ENCODE measurements at regions not wholly inside any gene's neighbourhood (a gene's known extent, or its start where the extent isn't known, plus 50 kb on each side); places are given as distances from the start of the nearest gene placed in this dataset.

DNA sequence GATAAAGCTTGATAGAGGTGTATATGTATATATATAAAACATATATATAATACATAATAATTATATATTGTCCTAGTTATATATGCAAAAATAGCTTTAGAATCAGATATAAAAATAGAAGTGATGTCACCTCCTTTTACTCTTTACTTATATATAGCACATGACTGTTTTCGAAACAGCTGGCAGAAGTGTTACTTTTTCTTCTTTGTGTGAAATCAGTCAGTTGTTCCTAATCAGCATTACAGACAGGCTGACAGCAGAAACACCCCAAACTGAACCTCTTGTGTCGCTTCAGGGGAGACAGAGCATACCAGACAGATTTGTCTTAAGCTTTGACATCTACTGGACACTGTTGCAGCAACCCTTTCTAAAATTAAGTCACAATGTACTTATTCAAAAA, 684.9 kb upstream of the CELF2 start:
- Histone ChIP-seq H3K36me3 (ENCODE audit: low read depth) (no peaks in the 10 kb centered on the region), H3K4me3 (no peak overlapping the region), H3K4me1 (ENCODE audit: low read depth) (no peaks in the 10 kb centered on the region), H3K9me3 (no peaks in the 10 kb centered on the region)
- no peak for ATAC-seq
- intact Hi-C loops (cut with DNase I, micrococcal nuclease): no loop called here
- DNase-seq: no peak
- TF ChIP-seq, protein P1, sequence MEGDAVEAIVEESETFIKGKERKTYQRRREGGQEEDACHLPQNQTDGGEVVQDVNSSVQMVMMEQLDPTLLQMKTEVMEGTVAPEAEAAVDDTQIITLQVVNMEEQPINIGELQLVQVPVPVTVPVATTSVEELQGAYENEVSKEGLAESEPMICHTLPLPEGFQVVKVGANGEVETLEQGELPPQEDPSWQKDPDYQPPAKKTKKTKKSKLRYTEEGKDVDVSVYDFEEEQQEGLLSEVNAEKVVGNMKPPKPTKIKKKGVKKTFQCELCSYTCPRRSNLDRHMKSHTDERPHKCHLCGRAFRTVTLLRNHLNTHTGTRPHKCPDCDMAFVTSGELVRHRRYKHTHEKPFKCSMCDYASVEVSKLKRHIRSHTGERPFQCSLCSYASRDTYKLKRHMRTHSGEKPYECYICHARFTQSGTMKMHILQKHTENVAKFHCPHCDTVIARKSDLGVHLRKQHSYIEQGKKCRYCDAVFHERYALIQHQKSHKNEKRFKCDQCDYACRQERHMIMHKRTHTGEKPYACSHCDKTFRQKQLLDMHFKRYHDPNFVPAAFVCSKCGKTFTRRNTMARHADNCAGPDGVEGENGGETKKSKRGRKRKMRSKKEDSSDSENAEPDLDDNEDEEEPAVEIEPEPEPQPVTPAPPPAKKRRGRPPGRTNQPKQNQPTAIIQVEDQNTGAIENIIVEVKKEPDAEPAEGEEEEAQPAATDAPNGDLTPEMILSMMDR (IDR thresholded peaks at IDR 0.05): no peak

DNA sequence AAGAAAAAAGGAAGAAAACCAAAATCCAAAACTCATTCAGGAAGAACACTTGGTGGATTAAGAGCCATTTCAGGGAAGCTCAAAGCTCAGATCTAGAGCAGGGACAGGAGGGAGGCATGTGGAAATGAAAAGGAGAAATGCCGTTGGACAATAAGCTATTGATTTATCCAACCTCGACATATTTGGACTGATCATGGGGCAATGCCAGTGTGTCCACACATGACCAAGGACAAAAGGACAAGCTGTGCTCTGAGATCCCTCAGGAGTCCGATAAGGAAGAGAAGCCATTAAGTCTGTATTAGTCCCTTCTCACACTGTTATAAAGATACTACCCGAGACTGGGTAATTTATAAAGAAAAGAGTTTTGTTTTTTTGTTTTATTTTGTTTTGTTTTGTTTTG, 684.0 kb upstream of the CELF2 start:
- intact Hi-C loops (cut with DNase I, micrococcal nuclease): no loop called here
- ATAC-seq (no peak), DNase-seq (no peak)
- H3K4me3 ChIP-seq: no peak overlapping the region
- H3K9me3 ChIP-seq: no peaks in the 10 kb centered on the region
- no peaks in the 10 kb centered on the region for H3K36me3 ChIP-seq (ENCODE audit: low read depth)
- TF ChIP-seq, protein P1 (IDR thresholded peaks at IDR 0.05): no peak
- no peaks in the 10 kb centered on the region for H3K4me1 ChIP-seq (ENCODE audit: low read depth)

DNA sequence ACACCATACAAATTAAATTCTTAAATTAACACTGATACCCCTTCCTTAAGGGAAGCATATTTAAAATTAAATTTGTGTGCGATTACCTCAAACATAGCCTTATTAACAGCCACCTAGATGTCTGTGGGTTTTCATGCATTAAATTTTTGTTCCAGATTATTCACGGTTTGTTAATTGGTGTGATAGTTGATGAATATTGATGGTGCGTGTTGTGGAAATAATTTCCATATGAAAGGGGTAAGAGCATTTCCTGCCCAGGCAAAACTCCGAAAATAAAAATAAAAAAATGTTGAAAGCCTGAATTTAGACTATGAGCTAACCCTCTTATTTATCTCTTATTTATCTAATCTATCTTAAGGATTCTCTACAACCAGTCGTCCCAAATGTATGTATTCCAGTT, 679.3 kb upstream of the CELF2 start:
- DNase-seq: no peak
- H3K4me1 ChIP-seq (ENCODE audit: low read depth): no peaks in the 10 kb centered on the region
- H3K9me3 ChIP-seq: no peaks in the 10 kb centered on the region
- TF ChIP-seq, protein P1 (IDR thresholded peaks at IDR 0.05): no peak
- H3K36me3 ChIP-seq (ENCODE audit: low read depth): no peaks in the 10 kb centered on the region
- no peak for ATAC-seq
- intact Hi-C loops (cut with DNase I, micrococcal nuclease): no loop called here
- H3K4me3 ChIP-seq: no peak overlapping the region

DNA sequence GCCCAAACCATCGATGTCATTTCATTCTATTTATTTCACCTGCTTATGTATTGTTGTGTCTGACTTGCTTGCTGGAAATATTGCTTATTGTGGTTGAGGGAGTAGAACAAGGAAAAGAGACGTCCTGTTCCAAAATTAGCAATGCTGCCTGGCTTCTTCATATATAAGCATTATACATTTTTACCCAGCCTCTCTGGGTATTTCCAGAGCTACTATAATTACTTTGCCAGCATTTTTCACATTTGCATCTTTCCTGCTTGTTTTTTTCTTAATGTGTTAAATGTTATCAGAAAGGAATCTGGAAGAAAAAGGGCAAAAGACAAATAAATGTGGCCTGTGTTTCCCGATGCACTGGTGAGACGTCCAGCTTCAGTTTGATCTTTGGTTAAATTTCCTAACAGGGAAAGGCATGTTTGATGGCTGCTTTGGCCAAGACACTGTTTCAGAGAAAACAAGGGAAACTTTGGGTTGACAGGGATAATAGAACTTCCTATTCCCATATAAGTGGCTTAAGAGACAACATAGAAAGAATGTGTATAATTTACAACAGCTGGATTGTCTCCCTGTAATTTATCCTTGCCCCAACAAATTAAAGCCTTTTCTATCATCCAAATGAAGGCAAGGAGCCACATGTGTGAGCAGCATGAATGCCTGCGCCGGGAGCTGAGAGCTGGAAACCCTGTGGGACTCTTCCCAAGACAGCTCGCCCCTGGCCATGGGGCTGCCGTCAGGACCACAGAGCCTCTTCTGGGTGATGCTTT, 671.1 kb upstream of the CELF2 start:
- intact Hi-C loops (cut with DNase I, micrococcal nuclease): no loop called here
- TF ChIP-seq, protein P1 (IDR thresholded peaks at IDR 0.05): no peak
- no peak overlapping the region for H3K4me3 ChIP-seq
- ATAC-seq (no peak), DNase-seq (no peak)
- no peaks in the 10 kb centered on the region for H3K4me1 ChIP-seq (ENCODE audit: low read depth)
- no peaks in the 10 kb centered on the region for H3K9me3 ChIP-seq
- no peaks in the 10 kb centered on the region for H3K36me3 ChIP-seq (ENCODE audit: low read depth)

DNA sequence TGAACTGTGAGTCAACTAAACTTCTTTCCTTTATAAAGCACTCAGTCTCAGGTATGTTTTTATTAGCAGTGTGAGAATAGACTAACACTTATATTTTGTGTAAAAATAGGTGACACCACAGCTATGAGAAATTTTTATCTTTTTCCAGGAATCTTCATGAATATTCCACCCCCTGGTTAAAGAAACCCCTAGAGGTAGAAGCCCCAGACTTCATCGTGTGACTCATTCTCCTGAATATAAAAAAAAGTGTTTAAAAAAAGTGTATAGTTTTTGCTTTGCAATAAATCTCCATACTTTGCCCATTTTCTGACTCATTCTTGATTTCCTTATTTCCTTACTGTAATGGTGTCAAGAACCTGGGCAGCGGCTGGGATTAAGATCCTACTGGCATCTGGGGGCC, 667.6 kb upstream of the CELF2 start:
- no peak for ATAC-seq
- no peaks in the 10 kb centered on the region for H3K9me3 ChIP-seq

More for the DNA sequence above, 667.6 kb upstream of the CELF2 start:
- TF ChIP-seq, protein P1 (IDR thresholded peaks at IDR 0.05): no peak
- no peaks in the 10 kb centered on the region for H3K36me3 ChIP-seq (ENCODE audit: low read depth)
- DNase-seq: no peak
- no peak overlapping the region for H3K4me3 ChIP-seq
- intact Hi-C loops (cut with DNase I, micrococcal nuclease): no loop called here
- H3K4me1 ChIP-seq (ENCODE audit: low read depth): no peaks in the 10 kb centered on the region

All from mucosa of descending colon (tissue), 3 donors.